DND-41 (cell line): ENCODE measurements at regions not wholly inside any gene's neighbourhood (a gene's known extent, or its start where the extent isn't known, plus 50 kb on each side); places are given as distances from the start of the nearest gene placed in this dataset.

Experiments used
- ATAC-seq: fragments of 200-7000 bp; cut with Tn5 transposase; 3 replicates; pipeline ENCODE4 v1.9.1; 2021; ENCODE audit warnings: low read depth; ENCODE audit not compliant: insufficient read depth
- DNase-seq: peaks from one replicate; pipeline ENCODE4 v3.0.0-alpha.2; 2020
- H2AFZ ChIP-seq: 2 replicates; pipeline ENCODE4 v1.6.0; 2012; ENCODE audit warnings: low read depth, low read length
- H3K27ac ChIP-seq: 2 replicates; pipeline ENCODE4 v1.5.1; 2012; ENCODE audit warnings: low read length, inconsistent platforms
- H3K27me3 ChIP-seq: fragments of 200-600 bp; sonication (generic); 2 replicates; pipeline ENCODE4 v1.6.0; 2012; ENCODE audit warnings: low read length, mild to moderate bottlenecking, inconsistent platforms; ENCODE audit not compliant: insufficient read depth, poor library complexity
- H3K36me3 ChIP-seq: 2 replicates; pipeline ENCODE4 v1.5.1; 2012; ENCODE audit warnings: low read length, inconsistent platforms; ENCODE audit not compliant: insufficient read depth
- H3K4me1 ChIP-seq: 2 replicates; pipeline ENCODE4 v1.5.1; 2012; ENCODE audit warnings: mild to moderate bottlenecking, low read length; ENCODE audit not compliant: insufficient read depth
- H3K4me2 ChIP-seq: 2 replicates; pipeline ENCODE4 v1.6.0; 2012; ENCODE audit warnings: mild to moderate bottlenecking, moderate library complexity, low read length, inconsistent platforms; ENCODE audit not compliant: insufficient read depth
- H3K4me3 ChIP-seq, 2 experiments: fragments of 200-600 bp in 1 of 2; shearing (Covaris generic) in 1 of 2; 2 replicates each; pipeline ENCODE4 v1.5.1; 2012 to 2016; ENCODE audit warnings: inconsistent platforms in 2 of 2, low read length in 2 of 2, mild to moderate bottlenecking in 2 of 2, low read depth in 1 of 2, moderate library complexity in 1 of 2
- H3K79me2 ChIP-seq: 2 replicates; pipeline ENCODE4 v1.6.0; 2012; ENCODE audit warnings: low read length, inconsistent platforms; ENCODE audit not compliant: insufficient read depth
- H3K9ac ChIP-seq: 2 replicates; pipeline ENCODE4 v1.6.0; 2012; ENCODE audit warnings: low read depth, mild to moderate bottlenecking, inconsistent platforms, low read length, moderate library complexity
- H3K9me3 ChIP-seq: 2 replicates; pipeline ENCODE4 v1.5.1; 2012; ENCODE audit warnings: low read length, moderate library complexity, mild to moderate bottlenecking, inconsistent platforms; ENCODE audit not compliant: insufficient read depth, severe bottlenecking
- H4K20me1 ChIP-seq: 2 replicates; pipeline ENCODE4 v1.6.0; 2012; ENCODE audit warnings: low read length; ENCODE audit not compliant: insufficient read depth
- EZH2 ChIP-seq: IDR thresholded peaks from 3 replicates; pipeline ENCODE4 v1.6.1; 2012; ENCODE audit warnings: borderline replicate concordance, low read depth, mild to moderate bottlenecking, moderate library complexity, low read length, inconsistent platforms; ENCODE audit not compliant: severe bottlenecking
- TF ChIP-seq, protein P1 (sequence below): IDR thresholded peaks from 2 replicates; pipeline ENCODE4 v1.5.1; 2012; ENCODE audit warnings: borderline replicate concordance, low read length, moderate library complexity, mild to moderate bottlenecking; ENCODE audit not compliant: poor library complexity, severe bottlenecking; ENCODE audit errors: extremely low read depth

DNA sequence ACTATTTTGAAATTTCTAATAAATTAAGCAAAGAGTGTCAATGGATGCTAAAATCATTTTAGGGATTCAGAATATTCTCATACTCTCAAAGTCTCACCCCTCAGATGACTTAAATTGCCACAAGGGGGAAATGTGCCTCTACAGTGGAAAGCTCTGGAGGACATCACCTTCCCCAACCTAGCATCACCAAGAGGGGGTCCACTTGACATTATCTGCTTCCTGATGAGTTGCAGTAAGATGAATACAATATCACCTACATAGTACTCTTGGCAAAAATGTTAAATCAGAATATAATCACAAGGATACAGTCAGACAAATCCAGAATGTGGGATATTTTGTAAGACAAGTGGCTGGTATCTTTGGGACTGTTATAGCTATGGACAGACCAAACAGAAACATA, 290.1 kb downstream of the MFSD1 start:
- Histone ChIP-seq H3K27ac (no peak overlapping the region), H3K4me2 (no peak overlapping the region), H3K36me3 (no peaks in the 10 kb centered on the region), H3K4me1 (no peaks in the 10 kb centered on the region), H3K4me3 (no peak overlapping the region), H3K9ac (no peak overlapping the region), H4K20me1 (no peaks in the 10 kb centered on the region), H3K27me3 (no peaks in the 10 kb centered on the region), H2AFZ (no peak overlapping the region), H3K79me2 (no peaks in the 10 kb centered on the region), H3K9me3 (no peaks in the 10 kb centered on the region)
- TF ChIP-seq, protein P1, sequence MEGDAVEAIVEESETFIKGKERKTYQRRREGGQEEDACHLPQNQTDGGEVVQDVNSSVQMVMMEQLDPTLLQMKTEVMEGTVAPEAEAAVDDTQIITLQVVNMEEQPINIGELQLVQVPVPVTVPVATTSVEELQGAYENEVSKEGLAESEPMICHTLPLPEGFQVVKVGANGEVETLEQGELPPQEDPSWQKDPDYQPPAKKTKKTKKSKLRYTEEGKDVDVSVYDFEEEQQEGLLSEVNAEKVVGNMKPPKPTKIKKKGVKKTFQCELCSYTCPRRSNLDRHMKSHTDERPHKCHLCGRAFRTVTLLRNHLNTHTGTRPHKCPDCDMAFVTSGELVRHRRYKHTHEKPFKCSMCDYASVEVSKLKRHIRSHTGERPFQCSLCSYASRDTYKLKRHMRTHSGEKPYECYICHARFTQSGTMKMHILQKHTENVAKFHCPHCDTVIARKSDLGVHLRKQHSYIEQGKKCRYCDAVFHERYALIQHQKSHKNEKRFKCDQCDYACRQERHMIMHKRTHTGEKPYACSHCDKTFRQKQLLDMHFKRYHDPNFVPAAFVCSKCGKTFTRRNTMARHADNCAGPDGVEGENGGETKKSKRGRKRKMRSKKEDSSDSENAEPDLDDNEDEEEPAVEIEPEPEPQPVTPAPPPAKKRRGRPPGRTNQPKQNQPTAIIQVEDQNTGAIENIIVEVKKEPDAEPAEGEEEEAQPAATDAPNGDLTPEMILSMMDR, result peak; percentile 14
- no peak for TF ChIP-seq EZH2
- peak; percentile 47; the same call in 1 of the 3 replicates for ATAC-seq
- no peak for DNase-seq

DNA sequence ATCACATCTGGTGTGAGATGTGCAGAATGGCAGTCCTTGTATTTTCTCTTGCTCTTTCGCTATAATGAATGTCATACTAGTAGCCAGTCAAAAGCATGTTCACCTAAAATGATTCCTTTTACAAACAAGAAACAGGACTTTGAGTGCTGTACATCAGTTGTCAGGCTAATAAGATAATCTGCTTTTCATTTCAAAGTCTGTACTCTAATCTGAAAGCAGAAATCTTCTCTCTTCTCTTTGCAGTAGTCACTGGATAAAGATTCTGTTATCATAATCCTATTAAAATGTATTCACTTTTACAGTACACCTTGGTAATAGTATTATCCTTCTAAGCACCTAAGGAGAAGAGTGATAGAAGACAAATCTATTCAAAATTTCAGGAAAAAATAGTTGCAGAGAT, 300.1 kb downstream of the MFSD1 start:
- Histone ChIP-seq H3K79me2 (no peaks in the 10 kb centered on the region), H2AFZ (no peak overlapping the region), H3K9me3 (no peaks in the 10 kb centered on the region), H3K4me2 (no peak overlapping the region), H3K9ac (no peak overlapping the region), H3K4me1 (no peaks in the 10 kb centered on the region), H3K4me3 (no peak overlapping the region), H3K36me3 (no peaks in the 10 kb centered on the region), H3K27me3 (no peaks in the 10 kb centered on the region), H3K27ac (no peak overlapping the region), H4K20me1 (no peaks in the 10 kb centered on the region)
- DNase-seq (no peak), ATAC-seq (no peak)
- no peak for TF ChIP-seq EZH2
- TF ChIP-seq, protein P1, result no peak

DNA sequence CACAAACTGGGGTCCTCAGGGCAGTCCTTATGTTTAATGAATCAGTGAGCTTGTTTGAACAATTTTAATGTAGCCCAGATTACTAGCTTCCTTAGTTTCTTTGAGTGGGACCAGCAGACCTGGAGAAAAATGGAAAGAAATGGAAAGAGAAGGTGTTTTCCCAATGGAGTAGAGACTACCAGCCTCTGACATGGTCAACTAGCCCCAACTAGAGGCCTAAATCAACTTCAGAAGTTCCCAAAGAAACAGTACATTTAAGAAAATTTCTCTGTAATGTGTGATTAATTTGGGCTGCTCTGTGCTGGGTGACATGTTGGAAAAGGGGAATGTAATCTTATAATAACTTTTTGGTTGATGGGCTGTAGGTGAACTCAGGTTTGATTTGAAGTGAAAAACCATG, 310.9 kb downstream of the MFSD1 start:
- Histone ChIP-seq H3K9ac (no peak overlapping the region), H2AFZ (no peak overlapping the region), H3K36me3 (no peaks in the 10 kb centered on the region), H3K4me1 (peaks cover 14% of the 10 kb centered on the region), H3K79me2 (no peaks in the 10 kb centered on the region), H3K27me3 (no peaks in the 10 kb centered on the region), H3K9me3 (peaks cover 2% of the 10 kb centered on the region), H3K27ac (no peak overlapping the region), H3K4me3 (no peak overlapping the region), H4K20me1 (no peaks in the 10 kb centered on the region), H3K4me2 (no peak overlapping the region)
- DNase-seq (no peak), ATAC-seq (no peak)
- TF ChIP-seq, protein P1, result no peak
- no peak for TF ChIP-seq EZH2

DNA sequence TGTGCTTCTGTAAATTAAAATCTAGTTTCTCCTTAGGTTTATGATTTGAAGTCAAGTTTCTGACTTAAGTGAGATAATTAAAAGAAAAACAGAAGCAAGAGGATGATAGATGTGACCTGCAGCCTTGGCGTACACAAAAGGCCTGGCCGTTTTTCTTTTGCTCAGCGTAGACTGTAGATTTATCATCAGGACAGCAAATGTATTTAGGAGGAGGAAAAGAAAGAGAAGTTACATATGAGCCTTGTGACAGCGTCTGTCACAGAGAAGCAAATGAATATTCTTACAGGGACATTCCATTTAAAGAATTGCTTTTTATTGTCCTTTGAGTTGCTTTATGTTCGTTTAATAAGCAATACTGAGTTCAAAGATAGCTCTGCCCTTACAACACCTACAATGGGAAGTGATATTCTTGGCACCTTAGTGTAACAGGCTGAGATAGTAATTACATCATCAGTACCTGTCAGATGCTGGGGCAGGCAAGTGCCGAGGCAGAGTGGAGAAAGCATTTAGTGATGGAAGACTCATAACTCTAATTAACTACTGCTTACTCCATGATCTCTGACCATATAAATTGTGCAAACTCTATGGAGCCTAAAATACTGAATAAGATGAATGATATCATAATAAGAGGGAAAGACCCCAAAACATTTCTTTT, 311.5 kb downstream of the MFSD1 start:
- H3K36me3 ChIP-seq, result no peaks in the 10 kb centered on the region
- ATAC-seq (no peak), DNase-seq (no peak)
- no peak overlapping the region for H3K9ac ChIP-seq
- H2AFZ ChIP-seq, result no peak overlapping the region
- H3K9me3 ChIP-seq, result peaks cover 2% of the 10 kb centered on the region
- TF ChIP-seq, protein P1, result no peak
- TF ChIP-seq EZH2, result no peak
- no peaks in the 10 kb centered on the region for H4K20me1 ChIP-seq
- no peaks in the 10 kb centered on the region for H3K79me2 ChIP-seq
- no peak overlapping the region for H3K27ac ChIP-seq
- H3K4me2 ChIP-seq, result no peak overlapping the region
- peaks cover 14% of the 10 kb centered on the region for H3K4me1 ChIP-seq
- H3K27me3 ChIP-seq, result no peaks in the 10 kb centered on the region
- no peak overlapping the region for H3K4me3 ChIP-seq
